Neural progenitor cell (in vitro differentiated cells): ENCODE measurements at regions not wholly inside any gene's neighbourhood (a gene's known extent, or its start where the extent isn't known, plus 50 kb on each side); places are given as distances from the start of the nearest gene placed in this dataset.
A peak's percentile ranks its signal among the peaks of the same experiment; 100 is the strongest.

Source experiments
- DNase-seq: peaks from one replicate; pipeline ENCODE4 v3.0.0-alpha.2; 2016; ENCODE audit warnings: low spot score
- H2AFZ ChIP-seq: fragments of 200-600 bp; sonication (generic); replicated peaks from 2 replicates; pipeline ENCODE4 v1.6.1; 2016; ENCODE audit warnings: antibody characterized with exemption
- H3F3A ChIP-seq: fragments of 200-600 bp; sonication (generic); 2 replicates; pipeline ENCODE4 v1.6.1; 2016; ENCODE audit warnings: antibody characterized with exemption, low read depth
- H3K27ac ChIP-seq: fragments of 200-600 bp; sonication (generic); 2 replicates; pipeline ENCODE4 v1.5.1; 2016; ENCODE audit warnings: mild to moderate bottlenecking
- H3K27me3 ChIP-seq: fragments of 200-600 bp; sonication (generic); 2 replicates; pipeline ENCODE4 v1.6.1; 2016; ENCODE audit warnings: mild to moderate bottlenecking, moderate library complexity
- H3K36me3 ChIP-seq: fragments of 200-600 bp; sonication (generic); 2 replicates; pipeline ENCODE4 v1.5.1; 2016
- H3K4me1 ChIP-seq: fragments of 200-600 bp; sonication (generic); 2 replicates; pipeline ENCODE4 v1.6.1; 2016; ENCODE audit warnings: mixed run types
- H3K4me2 ChIP-seq: fragments of 200-600 bp; sonication (generic); 2 replicates; pipeline ENCODE4 v1.6.1; 2016
- H3K4me3 ChIP-seq: fragments of 200-600 bp; sonication (generic); 2 replicates; pipeline ENCODE4 v1.5.1; 2016
- H3K79me2 ChIP-seq: fragments of 200-600 bp; sonication (generic); 2 replicates; pipeline ENCODE4 v1.6.1; 2016; ENCODE audit warnings: low read depth
- H3K9ac ChIP-seq: fragments of 200-600 bp; sonication (generic); 2 replicates; pipeline ENCODE4 v1.6.1; 2016
- H3K9me3 ChIP-seq: fragments of 200-600 bp; sonication (generic); 2 replicates; pipeline ENCODE4 v1.5.1; 2016; ENCODE audit warnings: low read depth
- H4K20me1 ChIP-seq: fragments of 200-600 bp; sonication (generic); 2 replicates; pipeline ENCODE4 v1.6.1; 2016; ENCODE audit warnings: low read depth
- H3K27ac Mint-ChIP-seq: 3 replicates; pipeline ENCODE4 v1.8.0; 2021; ENCODE audit warnings: mixed read lengths
- H3K27me3 Mint-ChIP-seq: 2 replicates; pipeline ENCODE4 v1.8.0; 2022; ENCODE audit warnings: low read depth, mild to moderate bottlenecking, inconsistent platforms, moderate library complexity, mixed read lengths; ENCODE audit not compliant: insufficient read depth
- H3K36me3 Mint-ChIP-seq: 3 replicates; pipeline ENCODE4 v1.8.0; 2021; ENCODE audit warnings: mixed read lengths
- H3K4me1 Mint-ChIP-seq: 3 replicates; pipeline ENCODE4 v1.8.0; 2021; ENCODE audit warnings: mixed read lengths
- H3K4me3 Mint-ChIP-seq: 3 replicates; pipeline ENCODE4 v1.8.0; 2021; ENCODE audit warnings: mild to moderate bottlenecking, moderate library complexity, mixed read lengths
- H3K9me3 Mint-ChIP-seq: 3 replicates; pipeline ENCODE4 v1.8.0; 2020; ENCODE audit warnings: mixed read lengths
- EZH2 ChIP-seq: fragments of 200-600 bp; sonication (generic); IDR thresholded peaks from 2 replicates; pipeline ENCODE4 v1.6.1; 2017; ENCODE audit warnings: antibody characterized with exemption, mild to moderate bottlenecking, moderate library complexity
- EZH2phosphoT487 ChIP-seq: fragments of 200-600 bp; sonication (generic); IDR thresholded peaks from 2 replicates; pipeline ENCODE4 v1.6.1; 2017; ENCODE audit warnings: antibody characterized with exemption
- TF ChIP-seq, protein P1 (sequence below): fragments of 200-600 bp; sonication (generic); IDR thresholded peaks from 2 replicates; pipeline ENCODE4 v1.5.1; 2017; ENCODE audit warnings: antibody characterized with exemption, mild to moderate bottlenecking

- TF ChIP-seq, protein P1, sequence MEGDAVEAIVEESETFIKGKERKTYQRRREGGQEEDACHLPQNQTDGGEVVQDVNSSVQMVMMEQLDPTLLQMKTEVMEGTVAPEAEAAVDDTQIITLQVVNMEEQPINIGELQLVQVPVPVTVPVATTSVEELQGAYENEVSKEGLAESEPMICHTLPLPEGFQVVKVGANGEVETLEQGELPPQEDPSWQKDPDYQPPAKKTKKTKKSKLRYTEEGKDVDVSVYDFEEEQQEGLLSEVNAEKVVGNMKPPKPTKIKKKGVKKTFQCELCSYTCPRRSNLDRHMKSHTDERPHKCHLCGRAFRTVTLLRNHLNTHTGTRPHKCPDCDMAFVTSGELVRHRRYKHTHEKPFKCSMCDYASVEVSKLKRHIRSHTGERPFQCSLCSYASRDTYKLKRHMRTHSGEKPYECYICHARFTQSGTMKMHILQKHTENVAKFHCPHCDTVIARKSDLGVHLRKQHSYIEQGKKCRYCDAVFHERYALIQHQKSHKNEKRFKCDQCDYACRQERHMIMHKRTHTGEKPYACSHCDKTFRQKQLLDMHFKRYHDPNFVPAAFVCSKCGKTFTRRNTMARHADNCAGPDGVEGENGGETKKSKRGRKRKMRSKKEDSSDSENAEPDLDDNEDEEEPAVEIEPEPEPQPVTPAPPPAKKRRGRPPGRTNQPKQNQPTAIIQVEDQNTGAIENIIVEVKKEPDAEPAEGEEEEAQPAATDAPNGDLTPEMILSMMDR, result no peak
- H3K4me2 ChIP-seq, result no peak overlapping the region
- no peaks in the 10 kb centered on the region for H3K4me1 ChIP-seq
- H3K27ac Mint-ChIP-seq, result no peak overlapping the region
- H3K27ac ChIP-seq, result no peak overlapping the region
- H2AFZ ChIP-seq, result no peak overlapping the region
- no peak for DNase-seq
- H3K4me3 Mint-ChIP-seq, result no peak overlapping the region
- H3K36me3 Mint-ChIP-seq, result peaks cover 3% of the 10 kb centered on the region
- no peaks in the 10 kb centered on the region for H3K27me3 ChIP-seq
- H3K27me3 Mint-ChIP-seq, result peaks cover 6% of the 10 kb centered on the region
- no peaks in the 10 kb centered on the region for H4K20me1 ChIP-seq
- peaks cover 15% of the 10 kb centered on the region for H3K9me3 ChIP-seq
- H3K4me1 Mint-ChIP-seq, result no peaks in the 10 kb centered on the region
- H3K36me3 ChIP-seq, result no peaks in the 10 kb centered on the region
- no peaks in the 10 kb centered on the region for H3K79me2 ChIP-seq
- peaks cover 10% of the 10 kb centered on the region for H3K9me3 Mint-ChIP-seq
- no peaks in the 10 kb centered on the region for H3F3A ChIP-seq
- H3K9ac ChIP-seq, result no peak overlapping the region
- no peak overlapping the region for H3K4me3 ChIP-seq
Measured at GRCh38 chr1:117262976-117263375, 52.2 kb upstream of the VTCN1 start.

DNA sequence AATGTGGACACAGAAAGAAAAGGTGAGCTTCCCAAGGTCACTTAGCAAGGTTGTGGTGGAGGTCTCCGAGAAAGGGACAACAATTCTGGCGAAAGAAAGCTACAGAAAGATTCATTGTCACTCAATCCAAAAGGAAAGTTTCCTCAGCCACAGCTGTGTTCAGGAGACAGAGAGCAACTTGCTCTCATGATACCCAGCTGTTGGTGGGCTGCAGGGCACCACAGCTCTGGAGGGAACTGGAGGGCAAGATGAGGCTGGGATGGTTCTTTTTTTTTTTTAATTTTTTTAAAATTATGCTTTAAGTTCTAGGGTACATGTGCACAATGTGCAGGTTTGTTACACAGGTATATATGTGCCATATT, 50.7 kb upstream of the VTCN1 start:
- Histone ChIP-seq H3K9ac (no peak overlapping the region), H3K4me2 (no peak overlapping the region), H3K4me3 (no peak overlapping the region), H3K9me3 (peaks cover 15% of the 10 kb centered on the region), H3K79me2 (no peaks in the 10 kb centered on the region), H3K4me1 (no peaks in the 10 kb centered on the region), H3K27me3 (no peaks in the 10 kb centered on the region), H3K36me3 (no peaks in the 10 kb centered on the region), H4K20me1 (no peaks in the 10 kb centered on the region), H3K27ac (no peak overlapping the region), H2AFZ (no peak overlapping the region), H3F3A (no peaks in the 10 kb centered on the region)
- Mint-ChIP-seq H3K27me3 (peaks cover 6% of the 10 kb centered on the region), H3K27ac (no peak overlapping the region), H3K4me1 (no peaks in the 10 kb centered on the region), H3K36me3 (peaks cover 3% of the 10 kb centered on the region), H3K9me3 (peaks cover 10% of the 10 kb centered on the region), H3K4me3 (no peak overlapping the region)
- TF ChIP-seq, protein P1, result no peak
- TF ChIP-seq EZH2, result no peak
- no peak for TF ChIP-seq EZH2phosphoT487
- no peak for DNase-seq

DNA sequence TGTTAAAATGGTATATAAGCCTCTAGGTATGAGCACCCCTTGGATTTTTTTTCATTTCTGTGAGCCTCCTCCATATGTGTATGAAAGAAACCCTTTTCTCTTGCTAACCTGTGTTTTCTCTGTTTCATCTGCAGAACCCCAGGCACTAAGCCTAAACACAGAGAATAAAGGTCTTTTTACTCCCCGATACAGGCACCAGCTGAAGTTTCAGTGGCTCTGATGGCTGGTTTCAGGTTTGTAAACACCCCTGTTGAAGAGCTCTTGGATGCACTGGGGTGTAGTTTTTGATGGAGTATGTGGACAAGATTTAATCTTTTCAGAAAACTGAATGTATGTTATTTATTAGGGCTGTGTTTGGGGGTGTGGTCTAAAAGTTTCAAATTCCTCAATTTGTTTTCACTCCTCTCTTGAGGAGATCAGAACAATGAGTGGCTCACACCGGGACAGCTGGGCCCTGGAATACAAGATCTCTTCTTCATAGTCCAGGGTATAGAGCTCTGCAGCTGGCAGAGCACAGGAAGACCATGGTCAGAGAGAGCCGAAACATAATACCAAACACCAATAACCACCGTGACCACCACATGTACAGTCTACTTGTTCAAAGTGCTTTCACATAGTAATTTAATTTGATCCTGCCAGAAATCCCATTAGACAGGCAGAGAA, 50.2 kb upstream of the VTCN1 start:
- Histone ChIP-seq H3K36me3 (no peaks in the 10 kb centered on the region), H3K27ac (no peak overlapping the region), H2AFZ (peak overlapping the region; percentile 10), H3K4me1 (no peaks in the 10 kb centered on the region), H3K9me3 (peaks cover 15% of the 10 kb centered on the region), H3K79me2 (no peaks in the 10 kb centered on the region), H3K9ac (no peak overlapping the region), H3K4me3 (no peak overlapping the region), H3K27me3 (no peaks in the 10 kb centered on the region), H3K4me2 (no peak overlapping the region), H3F3A (no peaks in the 10 kb centered on the region), H4K20me1 (no peaks in the 10 kb centered on the region)
- Mint-ChIP-seq H3K27ac (no peak overlapping the region), H3K36me3 (peaks cover 3% of the 10 kb centered on the region), H3K4me1 (no peaks in the 10 kb centered on the region), H3K27me3 (peaks cover 6% of the 10 kb centered on the region), H3K9me3 (peaks cover 10% of the 10 kb centered on the region), H3K4me3 (no peak overlapping the region)
- TF ChIP-seq EZH2, result no peak
- TF ChIP-seq, protein P1, result no peak
- no peak for TF ChIP-seq EZH2phosphoT487
- no peak for DNase-seq
